Peyer's patch (tissue), 4 donors: ENCODE measurements at regions not wholly inside any gene's neighbourhood (a gene's known extent, or its start where the extent isn't known, plus 50 kb on each side); places are given as distances from the start of the nearest gene placed in this dataset.

ENCODE experiments used
- DNase-seq, 3 donors: peaks; one replicate each; pipeline ENCODE4 v3.0.0-alpha.2; 2017 to 2019
- H3K27ac ChIP-seq, 4 donors: fragments of 200-600 bp; sonication (generic); one replicate each; pipeline ENCODE4 v1.5.1; 2016 to 2019
- H3K27me3 ChIP-seq, 2 donors: fragments of 200-600 bp; sonication (generic); one replicate each; pipeline ENCODE4 v1.5.1; 2019
- H3K36me3 ChIP-seq, 3 donors: fragments of 200-600 bp; sonication (generic); one replicate each; pipeline ENCODE4 v1.5.1; 2016 to 2019
- H3K4me1 ChIP-seq, 4 donors: fragments of 200-600 bp; sonication (generic); one replicate each; pipeline ENCODE4 v1.5.1; 2016 to 2019
- H3K4me3 ChIP-seq, 4 donors: fragments of 200-600 bp; sonication (generic); 1 replicate in 3 of 4; 2 replicates in 1 of 4; pipeline ENCODE4 v1.5.1; 2016 to 2019; ENCODE audit warnings: mild to moderate bottlenecking in 1 of 4
- H3K9me3 ChIP-seq, 4 donors: fragments of 200-600 bp; sonication (generic); one replicate each; pipeline ENCODE4 v1.5.1; 2016 to 2019; ENCODE audit warnings: mild to moderate bottlenecking in 1 of 4
- POLR2A ChIP-seq, 2 donors: fragments of 450-650 bp; IDR thresholded peaks; one replicate each; pipeline ENCODE4 v1.5.1; 2017; ENCODE audit warnings: antibody characterized with exemption in 2 of 2, mild to moderate bottlenecking in 2 of 2, moderate library complexity in 2 of 2
- TF ChIP-seq, protein P1 (sequence below), 6 experiments: fragments of 450-650 bp in 4 of 6; fragments of 200-600 bp in 2 of 6; sonication (generic) in 1 of 6; IDR thresholded peaks; one replicate each; pipeline ENCODE4 v1.5.1; 2017 to 2019; ENCODE audit warnings: antibody characterized with exemption in 6 of 6, mild to moderate bottlenecking in 3 of 6, moderate library complexity in 1 of 6

DNA sequence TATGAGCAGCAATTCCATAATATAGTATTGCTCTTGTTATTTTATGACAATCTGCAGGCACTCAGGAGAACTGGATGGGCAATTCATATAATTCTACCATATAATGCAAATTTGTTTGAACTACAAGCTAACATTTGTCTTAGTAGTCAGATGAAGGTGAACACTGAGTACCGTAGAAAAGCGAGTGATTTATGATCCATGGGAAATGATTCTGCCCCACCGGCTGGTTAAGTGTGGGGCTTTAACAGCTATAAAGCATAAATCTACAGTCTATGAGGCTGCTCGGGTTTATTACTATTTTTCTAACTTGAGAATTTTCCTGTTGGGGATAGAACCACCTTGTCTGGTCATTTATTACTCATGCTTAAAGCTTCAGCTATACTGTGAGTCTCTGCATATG, 275.5 kb downstream of the PCDH10 start:
- H3K36me3 ChIP-seq = no peaks in the 10 kb centered on the region
- H3K27ac ChIP-seq = no peak overlapping the region
- TF ChIP-seq POLR2A (IDR thresholded peaks at IDR 0.05) = no peak
- TF ChIP-seq, protein P1, sequence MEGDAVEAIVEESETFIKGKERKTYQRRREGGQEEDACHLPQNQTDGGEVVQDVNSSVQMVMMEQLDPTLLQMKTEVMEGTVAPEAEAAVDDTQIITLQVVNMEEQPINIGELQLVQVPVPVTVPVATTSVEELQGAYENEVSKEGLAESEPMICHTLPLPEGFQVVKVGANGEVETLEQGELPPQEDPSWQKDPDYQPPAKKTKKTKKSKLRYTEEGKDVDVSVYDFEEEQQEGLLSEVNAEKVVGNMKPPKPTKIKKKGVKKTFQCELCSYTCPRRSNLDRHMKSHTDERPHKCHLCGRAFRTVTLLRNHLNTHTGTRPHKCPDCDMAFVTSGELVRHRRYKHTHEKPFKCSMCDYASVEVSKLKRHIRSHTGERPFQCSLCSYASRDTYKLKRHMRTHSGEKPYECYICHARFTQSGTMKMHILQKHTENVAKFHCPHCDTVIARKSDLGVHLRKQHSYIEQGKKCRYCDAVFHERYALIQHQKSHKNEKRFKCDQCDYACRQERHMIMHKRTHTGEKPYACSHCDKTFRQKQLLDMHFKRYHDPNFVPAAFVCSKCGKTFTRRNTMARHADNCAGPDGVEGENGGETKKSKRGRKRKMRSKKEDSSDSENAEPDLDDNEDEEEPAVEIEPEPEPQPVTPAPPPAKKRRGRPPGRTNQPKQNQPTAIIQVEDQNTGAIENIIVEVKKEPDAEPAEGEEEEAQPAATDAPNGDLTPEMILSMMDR (IDR thresholded peaks at IDR 0.05) = no peak
- H3K9me3 ChIP-seq = no peaks in the 10 kb centered on the region
- no peak for DNase-seq
- no peak overlapping the region for H3K4me3 ChIP-seq
- H3K27me3 ChIP-seq = no peaks in the 10 kb centered on the region
- H3K4me1 ChIP-seq = no peaks in the 10 kb centered on the region

DNA sequence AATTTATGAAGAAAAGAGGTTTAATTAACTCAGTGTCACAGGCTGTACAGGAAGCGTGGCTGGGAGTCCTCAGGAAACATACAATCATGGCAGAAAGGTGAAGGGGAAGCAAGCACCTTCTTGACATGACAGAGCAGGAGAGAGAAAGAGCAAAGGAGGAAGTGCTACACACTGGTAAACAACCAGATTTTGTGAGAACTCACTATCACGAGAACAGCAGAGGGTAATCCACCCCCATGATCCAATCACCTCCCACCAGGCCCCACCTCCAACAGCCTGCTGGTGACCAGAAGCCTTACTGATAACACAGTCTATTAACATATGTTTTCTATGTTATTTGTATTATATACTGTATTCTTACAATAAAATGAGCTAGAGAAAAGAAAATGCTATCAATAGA, 254.8 kb downstream of the PCDH10 start:
- Histone ChIP-seq H3K4me3 (no peak overlapping the region), H3K36me3 (no peaks in the 10 kb centered on the region), H3K27me3 (no peaks in the 10 kb centered on the region), H3K27ac (no peak overlapping the region), H3K9me3 (no peaks in the 10 kb centered on the region), H3K4me1 (no peaks in the 10 kb centered on the region)
- no peak for DNase-seq
- TF ChIP-seq, protein P1 (IDR thresholded peaks at IDR 0.05) = no peak
- no peak for TF ChIP-seq POLR2A (IDR thresholded peaks at IDR 0.05)

DNA sequence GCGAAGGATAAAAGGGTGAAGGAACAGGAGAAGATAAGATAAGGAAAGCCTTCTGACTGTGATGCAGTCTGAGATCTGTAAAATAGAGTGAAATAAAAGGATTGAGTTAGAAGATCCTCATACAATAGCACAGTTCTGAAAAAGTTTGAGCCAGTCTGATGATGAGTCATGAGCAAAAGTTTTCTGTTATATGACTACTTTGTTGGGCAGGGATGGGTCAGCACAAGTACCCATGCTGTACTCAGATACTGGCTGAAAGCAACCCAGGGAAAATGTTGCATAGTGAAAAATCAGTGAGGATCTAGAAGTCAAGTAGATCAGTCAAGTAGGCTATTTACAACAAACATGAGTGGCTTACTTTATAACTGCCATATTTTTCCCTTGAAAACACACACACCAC, 253.5 kb downstream of the PCDH10 start:
- Histone ChIP-seq H3K4me1 (no peaks in the 10 kb centered on the region), H3K27ac (no peak overlapping the region), H3K27me3 (no peaks in the 10 kb centered on the region), H3K4me3 (no peak overlapping the region), H3K9me3 (no peaks in the 10 kb centered on the region), H3K36me3 (no peaks in the 10 kb centered on the region)
- no peak for TF ChIP-seq POLR2A (IDR thresholded peaks at IDR 0.05)
- TF ChIP-seq, protein P1 (IDR thresholded peaks at IDR 0.05) = no peak
- no peak for DNase-seq

DNA sequence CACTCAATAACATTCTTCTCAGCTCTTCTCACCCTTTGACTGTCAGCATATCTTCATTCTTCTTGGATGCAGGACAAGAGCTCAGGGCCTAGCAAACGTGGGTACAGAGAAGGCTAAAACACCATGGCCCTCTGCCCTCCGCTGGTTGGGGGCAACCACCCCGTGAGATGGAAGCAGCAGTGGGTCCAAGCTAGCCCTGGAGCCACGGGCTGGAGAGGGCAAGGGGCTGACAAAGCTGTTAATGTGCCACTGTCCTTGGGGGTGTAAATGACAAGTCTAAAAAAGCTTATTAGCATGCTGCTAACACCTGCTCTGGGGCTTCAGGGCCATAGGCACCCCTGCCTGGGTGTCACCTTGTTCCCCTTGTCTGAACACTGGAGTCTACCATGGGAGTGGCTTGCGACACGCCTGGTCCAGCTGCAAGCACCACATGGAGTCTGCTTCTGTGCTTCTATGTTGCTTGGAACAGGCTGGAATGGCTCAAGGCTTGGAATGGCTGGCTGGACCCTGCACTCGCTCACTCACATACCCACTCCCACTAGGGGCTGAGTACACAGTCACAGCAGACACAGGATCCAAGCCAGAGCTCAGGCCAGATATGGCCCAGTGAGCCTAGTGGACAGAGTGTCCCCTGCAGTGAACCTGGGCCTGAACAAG, 246.0 kb downstream of the PCDH10 start:
- Histone ChIP-seq H3K9me3 (no peaks in the 10 kb centered on the region), H3K4me3 (no peak overlapping the region), H3K27ac (no peak overlapping the region), H3K27me3 (no peaks in the 10 kb centered on the region), H3K4me1 (no peaks in the 10 kb centered on the region), H3K36me3 (no peaks in the 10 kb centered on the region)
- TF ChIP-seq, protein P1 (IDR thresholded peaks at IDR 0.05) = no peak
- no peak for TF ChIP-seq POLR2A (IDR thresholded peaks at IDR 0.05)
- no peak for DNase-seq

DNA sequence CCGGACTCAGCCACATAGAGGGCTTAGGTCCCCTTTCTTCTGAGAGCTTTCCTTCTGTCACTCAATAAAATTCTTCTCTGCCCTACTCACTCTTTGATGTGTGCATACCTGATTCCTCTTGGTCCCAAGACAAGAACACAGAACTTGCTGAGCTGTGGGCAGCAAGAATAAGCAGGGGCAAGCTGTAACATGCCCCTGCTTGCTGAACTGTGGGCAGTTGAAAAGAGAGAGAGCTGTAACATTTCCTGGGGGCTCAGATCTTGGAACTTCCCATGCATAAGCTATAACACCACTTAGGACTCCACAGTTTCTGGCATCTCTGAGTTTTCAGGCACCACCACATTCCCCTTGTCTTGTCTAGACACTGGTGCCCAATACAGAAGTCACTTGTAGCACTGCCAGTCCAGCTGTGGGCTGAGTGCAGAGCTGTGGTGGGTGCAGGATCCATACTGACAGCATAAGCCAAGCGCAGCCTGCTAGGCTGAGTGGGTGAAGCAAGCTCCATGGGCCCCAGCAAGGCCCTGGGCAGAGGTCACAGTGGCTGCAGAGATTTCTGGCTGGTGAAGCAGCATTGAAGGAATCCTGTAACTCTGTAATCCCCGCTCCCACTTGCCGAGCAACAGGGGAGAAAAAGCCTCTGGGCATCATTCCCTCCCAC, 241.2 kb downstream of the PCDH10 start:
- Histone ChIP-seq H3K36me3 (no peaks in the 10 kb centered on the region), H3K27ac (no peak overlapping the region), H3K4me1 (no peaks in the 10 kb centered on the region), H3K4me3 (no peak overlapping the region), H3K9me3 (no peaks in the 10 kb centered on the region), H3K27me3 (no peaks in the 10 kb centered on the region)
- TF ChIP-seq POLR2A (IDR thresholded peaks at IDR 0.05) = no peak
- TF ChIP-seq, protein P1 (IDR thresholded peaks at IDR 0.05) = no peak
- no peak for DNase-seq
